OCI-LY7 (cell line): ENCODE measurements at regions not wholly inside any gene's neighbourhood (a gene's known extent, or its start where the extent isn't known, plus 50 kb on each side); places are given as distances from the start of the nearest gene placed in this dataset.

ENCODE experiments used
- EZH2phosphoT487 ChIP-seq: fragments of 200-600 bp; sonication (generic); IDR thresholded peaks from 2 replicates; pipeline ENCODE4 v1.6.1; 2018; ENCODE audit warnings: low read depth, borderline replicate concordance, mild to moderate bottlenecking, mixed run types, antibody characterized with exemption, low read length, moderate library complexity, mixed read lengths
- TF ChIP-seq, protein P1 (sequence below): fragments of 200-600 bp; sonication (generic); conservative IDR thresholded peaks from 2 replicates; pipeline ENCODE4 v1.5.1; 2014; ENCODE audit warnings: mild to moderate bottlenecking, antibody characterized with exemption, low read length, moderate library complexity, mixed read lengths

DNA sequence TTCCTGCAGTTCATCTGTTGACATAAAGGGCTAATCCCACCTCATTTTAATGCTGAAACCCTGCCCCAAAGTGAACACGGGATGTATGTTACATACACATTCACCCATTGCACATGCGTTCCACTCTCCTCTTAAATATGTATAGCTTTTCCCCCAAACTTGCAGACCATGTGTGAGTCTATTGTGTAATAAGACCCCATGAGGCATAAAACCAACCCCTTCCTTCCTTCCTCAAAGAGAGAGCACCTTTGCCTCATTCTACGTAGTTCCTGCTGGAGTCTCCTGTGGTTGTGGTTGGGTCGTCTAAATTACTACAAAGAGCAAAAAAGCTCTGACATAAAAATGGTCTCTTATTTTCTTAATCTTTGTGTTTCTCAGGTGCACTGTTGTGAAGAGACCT is 345.7 kb upstream of the KLF6 start:
- TF ChIP-seq, protein P1, sequence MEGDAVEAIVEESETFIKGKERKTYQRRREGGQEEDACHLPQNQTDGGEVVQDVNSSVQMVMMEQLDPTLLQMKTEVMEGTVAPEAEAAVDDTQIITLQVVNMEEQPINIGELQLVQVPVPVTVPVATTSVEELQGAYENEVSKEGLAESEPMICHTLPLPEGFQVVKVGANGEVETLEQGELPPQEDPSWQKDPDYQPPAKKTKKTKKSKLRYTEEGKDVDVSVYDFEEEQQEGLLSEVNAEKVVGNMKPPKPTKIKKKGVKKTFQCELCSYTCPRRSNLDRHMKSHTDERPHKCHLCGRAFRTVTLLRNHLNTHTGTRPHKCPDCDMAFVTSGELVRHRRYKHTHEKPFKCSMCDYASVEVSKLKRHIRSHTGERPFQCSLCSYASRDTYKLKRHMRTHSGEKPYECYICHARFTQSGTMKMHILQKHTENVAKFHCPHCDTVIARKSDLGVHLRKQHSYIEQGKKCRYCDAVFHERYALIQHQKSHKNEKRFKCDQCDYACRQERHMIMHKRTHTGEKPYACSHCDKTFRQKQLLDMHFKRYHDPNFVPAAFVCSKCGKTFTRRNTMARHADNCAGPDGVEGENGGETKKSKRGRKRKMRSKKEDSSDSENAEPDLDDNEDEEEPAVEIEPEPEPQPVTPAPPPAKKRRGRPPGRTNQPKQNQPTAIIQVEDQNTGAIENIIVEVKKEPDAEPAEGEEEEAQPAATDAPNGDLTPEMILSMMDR: no peak
- no peak for TF ChIP-seq EZH2phosphoT487
